ENCODE measurements at regions not wholly inside any gene's neighbourhood (a gene's known extent, or its start where the extent isn't known, plus 50 kb on each side); places are given as distances from the start of the nearest gene placed in this dataset.

DNA sequence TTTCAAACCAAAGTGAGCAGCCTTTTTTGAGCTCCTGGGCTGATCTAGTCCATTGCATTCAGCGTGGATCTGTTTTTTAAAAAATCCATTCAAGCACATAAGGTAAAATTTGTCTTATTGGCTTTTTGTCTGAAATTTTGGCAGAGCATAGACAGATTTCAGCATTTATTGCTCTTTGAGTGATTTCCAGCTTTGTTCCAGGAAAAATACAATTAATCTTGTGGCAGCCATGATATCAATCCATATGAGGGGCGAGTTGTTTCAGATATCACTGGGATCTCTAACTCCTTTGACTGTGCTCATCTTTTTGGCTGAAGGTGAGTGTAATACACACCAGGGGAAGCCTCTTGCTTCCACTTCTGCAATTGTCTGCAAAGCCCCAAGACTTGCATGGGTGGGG, 523.9 kb downstream of the SLC4A3 start:
- Histone ChIP-seq H3K4me3 (no peak overlapping the region), H3K9me3 (no peaks in the 10 kb centered on the region), H3K27me3 (no peaks in the 10 kb centered on the region), H3K4me1 (no peaks in the 10 kb centered on the region), H3K27ac (no peak overlapping the region), H3K36me3 (no peaks in the 10 kb centered on the region)
- ATAC-seq: no peak
- TF ChIP-seq, protein P1, sequence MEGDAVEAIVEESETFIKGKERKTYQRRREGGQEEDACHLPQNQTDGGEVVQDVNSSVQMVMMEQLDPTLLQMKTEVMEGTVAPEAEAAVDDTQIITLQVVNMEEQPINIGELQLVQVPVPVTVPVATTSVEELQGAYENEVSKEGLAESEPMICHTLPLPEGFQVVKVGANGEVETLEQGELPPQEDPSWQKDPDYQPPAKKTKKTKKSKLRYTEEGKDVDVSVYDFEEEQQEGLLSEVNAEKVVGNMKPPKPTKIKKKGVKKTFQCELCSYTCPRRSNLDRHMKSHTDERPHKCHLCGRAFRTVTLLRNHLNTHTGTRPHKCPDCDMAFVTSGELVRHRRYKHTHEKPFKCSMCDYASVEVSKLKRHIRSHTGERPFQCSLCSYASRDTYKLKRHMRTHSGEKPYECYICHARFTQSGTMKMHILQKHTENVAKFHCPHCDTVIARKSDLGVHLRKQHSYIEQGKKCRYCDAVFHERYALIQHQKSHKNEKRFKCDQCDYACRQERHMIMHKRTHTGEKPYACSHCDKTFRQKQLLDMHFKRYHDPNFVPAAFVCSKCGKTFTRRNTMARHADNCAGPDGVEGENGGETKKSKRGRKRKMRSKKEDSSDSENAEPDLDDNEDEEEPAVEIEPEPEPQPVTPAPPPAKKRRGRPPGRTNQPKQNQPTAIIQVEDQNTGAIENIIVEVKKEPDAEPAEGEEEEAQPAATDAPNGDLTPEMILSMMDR (IDR thresholded peaks at IDR 0.05): no peak
- intact Hi-C loops (cut with DNase I): no loop called here
- 86 to 92% methylated on average over 2 of the region's 2 CpGs for WGBS, 2 donors
- DNase-seq: no peak

- intact Hi-C loops (cut with DNase I): no loop called here
- Histone ChIP-seq H3K27ac (no peak overlapping the region), H3K36me3 (no peaks in the 10 kb centered on the region), H3K4me1 (no peaks in the 10 kb centered on the region), H3K9me3 (no peaks in the 10 kb centered on the region), H3K27me3 (no peaks in the 10 kb centered on the region), H3K4me3 (no peak overlapping the region)
- whole genome bisulfite sequencing, 2 donors: 68 to 70% methylated on average over 4 of the region's 4 CpGs
- no peak for DNase-seq
- no peak for ATAC-seq
- TF ChIP-seq, protein P1 (IDR thresholded peaks at IDR 0.05): no peak
Measured at GRCh38 chr2:220152281-220152935, 525.0 kb downstream of the SLC4A3 start.

GRCh38 chr2:220153118-220153517, 525.7 kb downstream of the SLC4A3 start:
- intact Hi-C loops (cut with DNase I): no loop called here
- ATAC-seq (no peak), DNase-seq (no peak)
- no peaks in the 10 kb centered on the region for H3K4me1 ChIP-seq
- 87 to 89% methylated on average over 4 of the region's 4 CpGs for WGBS, 2 donors
- H3K4me3 ChIP-seq: no peak overlapping the region
- no peaks in the 10 kb centered on the region for H3K36me3 ChIP-seq
- no peaks in the 10 kb centered on the region for H3K9me3 ChIP-seq
- TF ChIP-seq, protein P1 (IDR thresholded peaks at IDR 0.05): no peak
- H3K27me3 ChIP-seq: no peaks in the 10 kb centered on the region
- no peak overlapping the region for H3K27ac ChIP-seq

GRCh38 chr2:220154304-220154703, 526.9 kb downstream of the SLC4A3 start:
- Histone ChIP-seq H3K36me3 (no peaks in the 10 kb centered on the region), H3K4me3 (no peak overlapping the region), H3K9me3 (no peaks in the 10 kb centered on the region), H3K27me3 (no peaks in the 10 kb centered on the region), H3K27ac (no peak overlapping the region), H3K4me1 (no peaks in the 10 kb centered on the region)
- DNase-seq: no peak
- WGBS, 2 donors: 77 to 83% methylated on average over 1 of the region's 1 CpG
- no peak for ATAC-seq
- intact Hi-C loops (cut with DNase I): no loop called here
- TF ChIP-seq, protein P1 (IDR thresholded peaks at IDR 0.05): no peak

Data from heart right ventricle (tissue), 16 donors.